Right hindlimb (tissue), 1 donor: ENCODE measurements at regions not wholly inside any gene's neighbourhood (a gene's known extent, or its start where the extent isn't known, plus 50 kb on each side); places are given as distances from the start of the nearest gene placed in this dataset.
"Not testable (repeated sequence)": the region's sequence is repeated elsewhere in the genome, so short reads cannot be mapped to it uniquely, and the experiment has no call there.

ENCODE experiments used
- DNase-seq: peaks from one replicate; pipeline ENCODE4 v3.0.0-alpha.2; 2018

- DNase-seq = no peak
Measured at GRCh38 chr1:187928696-187929095, 1099.9 kb downstream of the PLA2G4A start.

- DNase-seq = no peak
Measured at GRCh38 chr1:187931776-187932175, 1103.0 kb downstream of the PLA2G4A start.

- no peak for DNase-seq
Measured at GRCh38 chr1:187933562-187934419, 1105.0 kb downstream of the PLA2G4A start.

DNA sequence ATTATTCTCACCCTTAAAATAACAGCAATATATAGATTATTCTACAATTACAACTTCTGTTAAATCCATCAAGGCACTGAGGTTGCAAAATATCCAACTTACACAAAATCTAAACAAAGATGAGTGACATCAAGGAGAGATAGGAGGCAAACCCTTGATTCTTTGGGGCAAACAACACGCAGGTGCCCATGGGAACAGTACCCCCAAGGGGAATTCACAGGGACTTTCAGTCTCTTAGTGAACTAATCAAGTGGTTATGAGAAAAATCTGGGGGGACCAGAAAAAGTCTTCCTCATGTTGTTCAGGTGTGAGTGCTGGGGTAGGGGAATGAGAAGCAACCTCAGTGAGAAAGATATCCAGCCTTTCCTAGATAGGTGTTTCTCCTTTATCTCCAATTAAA is 1107.9 kb downstream of the PLA2G4A start:
- DNase-seq = no peak

GRCh38 chr1:187938092-187938491 is 1109.3 kb downstream of the PLA2G4A start:
- no peak for DNase-seq

GRCh38 chr1:187942986-187943385 is 1114.2 kb downstream of the PLA2G4A start:
- DNase-seq = no peak

DNA sequence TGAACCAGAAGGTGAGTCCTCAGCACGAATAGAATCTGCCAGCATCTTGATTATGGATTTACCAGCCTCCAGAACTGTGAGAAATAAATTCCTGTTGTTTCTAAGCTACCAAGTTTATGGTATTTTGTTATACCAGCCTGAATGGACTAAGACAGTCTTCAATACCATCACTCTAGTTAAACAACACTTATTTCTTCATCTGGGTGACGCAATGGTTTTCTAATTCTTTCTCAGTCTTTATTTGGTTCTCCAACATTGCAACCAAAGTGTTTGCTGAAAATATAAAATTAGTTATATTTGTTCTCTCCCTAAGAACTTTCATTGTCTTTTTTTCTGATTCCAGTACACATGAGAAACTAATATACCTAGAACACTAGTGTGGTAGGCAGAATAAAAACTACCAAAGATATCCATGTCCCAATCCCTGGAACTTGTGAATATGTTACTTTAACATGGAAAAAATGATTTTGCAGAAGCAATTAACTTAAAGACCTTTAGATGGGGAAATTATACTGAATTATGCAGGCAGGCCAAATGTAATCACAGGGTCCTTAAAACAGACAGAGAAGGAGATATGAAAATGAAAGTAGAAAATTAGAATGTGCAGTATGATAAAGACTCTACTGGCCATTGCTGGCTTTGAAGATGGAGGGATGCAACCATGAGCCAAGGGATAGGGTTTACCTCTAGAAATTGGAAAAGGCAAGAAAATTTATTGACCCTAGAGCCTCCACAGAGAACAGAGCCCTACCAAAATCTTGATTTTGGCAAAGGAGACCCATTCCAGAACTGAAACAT is 1115.1 kb downstream of the PLA2G4A start:
- DNase-seq = no peak

DNA sequence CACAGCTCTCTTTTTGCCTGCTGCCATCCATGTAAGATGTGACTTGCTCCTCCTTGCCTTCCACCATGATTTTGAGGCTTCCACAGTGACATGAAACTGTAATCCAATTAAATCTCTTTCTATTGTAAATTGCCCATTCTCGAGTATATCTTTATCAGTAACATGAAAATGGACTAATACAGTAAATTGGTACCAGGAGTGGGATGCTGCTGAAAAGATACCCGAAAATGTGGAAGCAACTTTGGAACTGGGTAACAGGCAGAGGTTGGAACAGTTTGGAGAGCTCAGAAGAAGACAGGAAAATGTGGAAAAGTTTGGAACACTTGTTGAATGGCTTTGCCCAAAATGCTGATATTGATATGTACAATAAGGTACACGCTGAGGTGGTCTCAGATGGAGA is 1117.9 kb downstream of the PLA2G4A start:
- DNase-seq = not testable (repeated sequence)

DNA sequence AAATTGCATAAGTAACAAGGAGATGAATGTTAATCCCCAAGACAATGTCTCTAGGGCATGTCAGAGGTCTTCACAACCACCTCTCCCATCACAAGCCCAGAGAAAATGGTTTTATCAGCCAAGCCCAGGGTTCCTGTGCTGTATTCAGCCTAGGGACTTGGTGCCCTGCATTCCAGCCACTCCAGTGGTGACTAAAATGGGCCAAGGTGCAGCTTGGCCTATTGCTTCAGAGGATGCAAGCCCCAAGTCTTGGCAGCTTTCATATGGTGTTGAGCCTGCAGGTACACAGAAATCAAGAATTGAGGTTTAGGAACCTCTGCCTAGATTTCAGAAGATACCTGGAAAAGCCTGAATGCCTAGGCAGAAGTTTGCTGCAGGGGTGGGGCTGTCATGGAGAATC is 1118.6 kb downstream of the PLA2G4A start:
- no peak for DNase-seq

DNA sequence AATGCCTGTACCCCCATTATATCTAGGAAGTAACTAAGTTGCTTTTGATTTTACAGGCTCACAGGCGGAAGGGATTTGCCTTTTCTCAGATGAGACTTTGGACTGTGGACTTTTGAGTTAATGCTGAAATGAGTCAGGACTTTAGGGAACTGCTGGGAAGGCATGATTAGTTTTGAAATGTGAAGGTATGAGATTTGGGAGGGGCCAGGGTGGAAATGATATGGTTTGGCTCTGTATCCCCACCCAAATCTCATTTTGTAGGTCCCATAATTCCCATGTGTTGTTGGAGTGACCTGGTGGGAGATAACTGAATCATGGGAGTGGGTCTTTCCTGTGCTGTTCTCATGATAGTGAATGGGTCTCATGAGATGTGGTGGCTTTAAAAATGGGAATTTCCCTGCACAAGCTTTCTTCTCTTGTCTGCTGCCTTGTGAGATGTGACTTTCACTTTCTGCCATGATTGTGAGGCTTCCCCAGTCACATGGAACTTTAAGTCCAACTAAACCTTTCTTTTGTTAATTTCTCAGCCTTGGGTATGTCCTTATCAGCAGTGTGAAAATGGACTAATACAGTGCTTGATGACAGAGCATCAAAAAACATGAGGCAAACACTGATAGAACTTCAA is 1119.5 kb downstream of the PLA2G4A start:
- no peak for DNase-seq

DNA sequence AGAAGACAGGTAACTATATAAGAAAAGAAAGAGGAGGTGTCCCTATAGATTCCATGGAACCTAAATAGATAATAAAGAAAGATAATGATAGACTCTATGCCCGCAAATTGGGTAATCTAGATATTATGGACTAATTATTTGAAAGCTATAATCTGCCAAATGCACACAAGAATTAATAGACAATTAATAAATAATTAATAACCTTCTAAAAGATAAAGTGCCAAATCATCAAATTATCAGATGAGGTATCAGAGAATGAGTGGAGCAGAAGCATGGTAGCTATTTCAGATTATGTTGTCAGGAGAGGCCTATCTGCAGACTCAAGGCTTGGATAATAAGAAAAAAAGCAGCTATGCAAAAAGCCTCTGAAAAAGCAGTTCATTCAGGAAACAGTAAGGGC is 1120.8 kb downstream of the PLA2G4A start:
- no peak for DNase-seq

DNA sequence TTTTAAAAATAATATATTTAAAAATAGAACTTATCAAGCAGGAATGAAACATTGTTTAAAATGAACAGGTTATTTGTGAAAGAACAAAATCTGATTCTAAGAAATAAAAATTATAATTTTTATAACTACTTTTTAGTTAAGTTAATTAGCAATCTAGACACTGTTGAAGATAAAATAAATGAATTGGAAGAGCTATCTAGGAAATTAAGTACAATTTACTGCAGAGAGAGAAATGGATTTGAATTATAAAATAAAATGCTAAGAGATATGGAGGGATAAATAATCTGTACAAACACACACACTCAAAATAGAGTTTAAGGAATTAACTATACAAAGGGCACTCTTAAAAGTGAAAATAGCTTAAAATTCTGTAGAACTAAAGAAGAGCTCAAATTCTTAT is 1123.1 kb downstream of the PLA2G4A start:
- DNase-seq = no peak

GRCh38 chr1:187952446-187952845 is 1123.7 kb downstream of the PLA2G4A start:
- no peak for DNase-seq

GRCh38 chr1:187956975-187957374 is 1128.2 kb downstream of the PLA2G4A start:
- no peak for DNase-seq

DNA sequence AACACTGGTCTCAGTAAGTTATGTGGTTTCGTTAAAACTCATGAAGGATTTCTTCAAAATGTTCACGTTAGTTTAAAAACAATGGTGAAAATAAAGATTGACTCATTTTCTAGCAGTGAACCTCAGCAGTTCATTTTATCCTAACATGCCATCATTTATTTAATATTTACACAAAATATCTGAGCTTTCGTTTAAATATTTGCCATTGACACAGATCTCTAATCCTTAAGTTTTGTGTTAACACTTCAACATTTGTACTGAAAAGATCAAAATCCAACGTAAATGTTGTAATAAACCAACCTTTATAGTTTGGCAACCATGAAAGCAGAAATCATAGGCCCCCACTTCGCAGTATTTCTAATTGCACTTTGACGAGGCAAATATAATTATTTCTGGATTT is 1129.5 kb downstream of the PLA2G4A start:
- DNase-seq = no peak

DNA sequence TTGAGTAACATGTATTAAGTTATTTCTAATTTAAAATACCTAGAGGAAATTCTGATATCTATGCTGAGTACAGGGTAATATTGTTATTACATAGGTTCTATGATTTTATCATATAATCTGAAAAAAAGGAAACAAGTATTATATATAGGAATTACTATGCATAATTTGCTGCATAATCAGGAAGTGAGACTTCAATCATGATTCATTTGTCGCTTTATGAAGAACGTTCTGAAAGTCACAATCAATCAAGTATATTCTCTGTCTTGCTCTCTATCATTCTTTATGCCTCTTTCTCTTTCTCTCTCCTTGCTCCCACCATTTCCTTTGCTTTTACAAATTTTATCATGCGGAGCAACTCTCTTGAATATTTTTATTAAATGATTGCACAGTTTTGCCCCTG is 1130.3 kb downstream of the PLA2G4A start:
- DNase-seq = no peak

GRCh38 chr1:187960125-187960638 is 1131.4 kb downstream of the PLA2G4A start:
- no peak for DNase-seq

GRCh38 chr1:187961895-187962294 is 1133.1 kb downstream of the PLA2G4A start:
- no peak for DNase-seq

DNA sequence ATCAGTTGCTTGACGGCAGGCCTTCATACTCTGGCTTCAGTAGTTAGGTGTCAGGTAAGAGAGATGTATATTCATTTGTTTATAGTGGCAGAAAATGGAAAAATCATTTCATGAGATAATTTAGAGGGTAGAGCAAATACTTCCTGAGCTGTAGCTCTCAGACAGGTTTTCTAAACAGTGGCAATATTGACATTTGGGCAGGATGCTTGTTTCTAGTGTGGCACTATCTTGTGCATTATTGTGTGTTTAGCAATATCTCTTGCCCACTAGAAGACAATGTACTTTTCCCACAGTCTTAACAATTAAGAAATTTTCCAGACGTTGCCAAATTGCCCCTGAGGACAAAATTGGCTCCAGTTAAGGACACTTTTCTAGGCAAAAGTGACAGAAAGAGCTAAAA is 1143.1 kb downstream of the PLA2G4A start:
- no peak for DNase-seq

GRCh38 chr1:187977298-187977697 is 1148.5 kb downstream of the PLA2G4A start:
- DNase-seq = no peak

GRCh38 chr1:187985145-187985896 is 1156.6 kb downstream of the PLA2G4A start:
- DNase-seq = no peak

GRCh38 chr1:187985897-187986654 is 1157.3 kb downstream of the PLA2G4A start:
- no peak for DNase-seq
